GM11168 (cell line): ENCODE measurements at regions not wholly inside any gene's neighbourhood (a gene's known extent, or its start where the extent isn't known, plus 50 kb on each side); places are given as distances from the start of the nearest gene placed in this dataset.

Experiments
- in situ Hi-C: fragments of 300-500 bp; cut with MboI; formaldehyde crosslinking; loops from one replicate; pipeline ENCODE4 v1.12.0; 2022; ENCODE audit warnings: low sequenced_read_pairs; ENCODE audit not compliant: unreplicated experiment

DNA sequence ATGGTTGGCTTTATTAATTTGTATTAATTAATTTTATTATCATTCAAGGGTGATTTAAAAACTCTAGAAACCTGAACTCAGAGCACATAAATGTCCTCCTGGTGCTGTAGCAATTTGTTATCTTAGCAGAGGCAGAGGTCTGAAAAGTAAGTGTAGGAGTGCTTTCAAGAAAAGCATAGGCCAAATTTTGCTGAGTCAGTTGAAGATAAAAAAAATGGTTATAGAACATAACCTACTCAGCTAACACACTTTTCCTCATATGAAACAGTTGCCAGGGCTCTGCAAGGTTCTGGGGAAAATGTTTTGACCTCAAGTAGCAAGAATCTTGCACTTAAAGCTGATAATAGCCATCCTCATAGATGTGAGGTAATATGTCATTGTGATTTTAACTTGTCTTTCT is 53.5 kb upstream of the CHODL start:
- in situ Hi-C loops = no loop called here

DNA sequence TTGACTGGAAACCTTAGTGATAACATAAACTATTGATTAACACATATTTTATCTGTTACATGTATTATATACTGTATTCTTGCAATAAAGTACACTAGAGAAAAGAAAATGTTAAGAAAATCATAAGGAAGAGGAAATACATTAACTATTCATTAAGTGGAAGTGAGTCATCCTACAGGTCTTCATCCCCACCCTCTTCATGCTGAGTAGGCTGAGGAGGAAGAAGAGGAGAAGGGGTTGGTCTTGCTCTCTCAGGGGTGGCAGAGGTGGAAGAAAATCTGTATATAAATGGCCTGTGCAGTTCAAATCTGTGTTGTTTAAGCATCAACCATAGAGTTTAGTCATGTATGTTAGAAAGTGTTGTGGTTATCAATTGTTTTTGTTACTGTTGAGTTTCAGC is 66.1 kb upstream of the CHODL start:
- in situ Hi-C loops = no loop called here

DNA sequence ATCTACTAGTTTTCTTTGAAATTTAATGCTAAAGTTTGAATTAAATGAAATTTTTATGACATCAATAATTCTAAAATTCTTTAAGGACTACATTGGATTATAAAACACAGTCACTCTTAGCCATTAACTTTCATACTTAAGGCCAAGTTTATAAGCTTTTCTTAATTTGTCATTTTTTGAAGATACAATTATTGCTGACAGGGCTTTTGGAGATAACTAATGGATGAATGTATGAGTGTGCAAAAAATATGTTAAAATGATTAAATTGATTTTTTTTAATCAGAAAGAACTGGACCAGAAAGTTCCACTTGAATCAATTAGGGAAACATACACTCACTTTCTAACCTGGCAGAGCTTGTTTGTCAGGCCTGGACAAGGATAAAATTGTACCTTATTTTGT is 70.3 kb upstream of the CHODL start:
- in situ Hi-C loops = no loop called here

DNA sequence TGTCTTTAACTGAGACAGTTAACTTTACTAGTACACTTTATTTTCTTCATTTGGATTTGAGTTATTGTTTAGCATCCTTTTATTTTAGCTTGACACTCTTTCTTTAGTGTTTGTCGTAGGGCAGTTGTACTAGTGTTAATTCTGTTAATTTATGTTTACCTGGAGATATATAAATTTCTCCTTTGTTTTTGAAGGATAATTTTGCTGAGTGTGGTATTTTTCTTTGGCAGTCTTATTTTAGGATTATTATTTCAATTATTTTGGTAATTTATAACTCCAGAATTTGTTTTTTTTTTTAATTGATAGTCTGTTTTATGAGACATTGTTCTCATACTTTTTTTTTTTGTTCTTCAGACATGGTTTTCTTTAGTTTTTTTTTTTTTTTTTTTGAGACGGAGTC is 73.8 kb upstream of the CHODL start:
- in situ Hi-C loops = no loop called here

DNA sequence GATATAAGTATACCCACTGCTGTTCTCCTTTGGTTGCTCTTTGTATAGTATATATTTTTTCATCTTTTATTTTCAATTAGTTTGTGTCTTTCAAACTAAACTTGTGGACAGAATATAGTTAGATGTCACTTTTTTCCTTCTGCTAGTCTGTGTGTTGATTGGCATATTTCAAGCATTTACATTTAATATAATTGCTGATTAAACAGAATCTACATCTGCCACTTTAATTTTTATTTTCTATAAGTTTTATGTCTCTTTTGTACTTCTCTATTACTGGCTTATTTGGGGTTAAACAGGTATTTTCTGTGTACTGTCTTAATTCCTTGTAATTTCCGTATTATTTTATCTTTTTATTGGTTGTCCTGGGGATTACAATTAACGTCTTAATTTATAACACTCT is 74.4 kb upstream of the CHODL start:
- in situ Hi-C loops = no loop called here

DNA sequence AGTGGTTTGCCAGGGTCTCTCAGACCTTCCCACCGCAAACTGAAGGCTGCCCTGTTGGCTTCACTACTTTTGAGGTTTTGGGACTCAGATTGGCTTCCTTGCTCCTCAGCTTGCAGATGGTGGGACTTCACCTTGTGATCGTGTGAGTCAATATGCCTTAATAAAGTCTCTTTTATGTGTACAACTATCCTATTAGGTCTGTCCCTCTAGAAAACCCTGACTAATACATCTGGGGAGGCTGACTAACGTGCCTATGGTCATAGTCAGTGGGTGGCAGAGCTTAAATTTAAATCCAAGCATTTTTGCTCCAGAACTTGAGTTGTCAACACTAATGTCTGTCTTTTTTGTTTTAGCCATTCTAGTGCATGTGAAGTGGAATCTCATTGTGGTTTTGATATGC is 76.5 kb upstream of the CHODL start:
- in situ Hi-C loops = no loop called here

DNA sequence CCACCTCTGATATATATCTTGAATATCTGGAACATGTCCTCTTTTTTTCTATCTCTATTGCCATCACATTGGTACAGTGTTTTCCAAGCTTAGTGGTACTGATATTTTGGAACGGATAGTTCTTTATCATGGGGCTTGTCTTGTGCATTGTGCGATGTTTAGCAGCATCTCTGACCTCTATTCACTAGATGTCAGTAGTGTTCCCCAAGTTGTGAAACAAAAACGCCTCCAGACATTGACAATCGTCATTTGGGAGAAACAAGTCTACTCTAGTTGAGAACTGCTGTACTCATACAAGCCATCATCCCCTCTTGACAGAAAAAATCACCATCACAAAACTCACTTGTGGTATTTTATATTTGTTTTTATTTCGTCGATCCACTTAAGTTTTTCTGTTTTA is 79.7 kb upstream of the CHODL start:
- in situ Hi-C loops = no loop called here

DNA sequence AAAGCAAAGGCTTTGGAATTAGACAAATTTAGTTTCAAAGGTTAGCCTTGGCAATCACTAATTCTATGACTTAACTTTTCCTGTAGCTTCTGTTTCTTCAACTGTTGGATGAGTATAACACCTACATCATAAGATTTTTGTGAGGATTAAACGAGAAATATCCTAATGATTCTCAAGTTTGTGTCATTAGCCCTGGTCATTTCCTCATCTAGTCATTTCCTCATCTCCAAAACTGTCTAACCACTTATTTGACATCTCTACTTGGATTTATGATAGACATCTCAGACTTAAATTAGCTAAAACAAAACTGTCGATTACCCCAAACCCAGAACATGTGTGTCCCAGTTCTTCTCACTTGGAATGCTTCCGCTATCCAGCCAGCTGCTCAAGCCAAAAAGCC is 80.2 kb upstream of the CHODL start:
- in situ Hi-C loops = no loop called here

DNA sequence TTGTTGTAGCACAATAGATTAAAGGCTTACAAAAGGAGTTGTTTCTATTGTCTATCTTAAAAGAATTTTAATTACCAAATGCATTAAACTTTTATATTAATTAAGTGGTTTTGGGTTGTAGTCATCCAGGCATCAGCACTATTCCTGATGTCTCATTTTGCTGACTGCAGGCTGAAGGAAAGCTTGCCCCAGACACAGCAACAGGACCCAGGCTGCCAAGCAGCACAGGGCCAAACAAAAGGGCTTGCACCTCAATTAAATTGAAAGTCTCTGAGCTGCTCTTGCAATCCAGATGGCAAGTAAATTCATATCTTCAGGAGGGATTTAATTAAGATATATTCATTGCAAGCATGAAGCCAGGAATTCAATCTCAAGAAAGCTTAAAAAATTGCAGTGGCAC is 80.7 kb upstream of the CHODL start:
- in situ Hi-C loops = no loop called here

DNA sequence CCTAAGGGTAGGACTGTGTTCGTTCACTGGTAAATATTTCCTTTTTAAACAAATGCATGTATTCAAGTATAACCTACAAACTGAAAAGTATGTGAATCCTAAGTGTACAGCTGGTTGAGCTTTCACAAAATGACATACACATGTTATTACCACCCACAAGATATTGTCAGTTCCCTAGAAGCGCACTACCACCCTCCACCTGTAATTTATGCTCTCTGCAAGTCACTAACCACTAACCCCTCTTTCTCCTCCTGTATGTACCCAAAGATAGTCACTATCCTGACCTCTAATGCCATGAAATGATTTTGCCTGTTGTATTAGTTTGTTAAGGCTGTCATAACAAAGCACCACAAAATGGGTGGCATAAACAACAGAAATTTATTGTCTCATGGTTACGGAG is 82.8 kb upstream of the CHODL start:
- in situ Hi-C loops = no loop called here

DNA sequence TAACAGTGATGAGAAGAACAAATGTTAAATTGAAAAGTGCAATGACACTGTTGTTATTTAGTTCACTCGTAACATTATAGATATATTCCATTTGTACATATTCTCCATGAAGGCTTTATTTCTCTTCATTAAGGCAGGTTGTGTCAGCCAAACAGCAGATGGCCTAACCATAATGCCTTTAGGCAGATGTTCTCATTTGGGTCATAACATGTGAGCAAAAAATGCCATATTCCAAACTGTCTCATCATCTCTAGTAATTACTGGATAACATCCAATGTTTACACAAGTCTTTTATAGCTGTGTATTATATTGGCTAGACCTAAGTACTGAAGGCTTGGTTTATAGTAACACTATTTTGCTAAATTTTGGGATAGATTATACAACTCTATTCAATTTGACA is 87.2 kb upstream of the CHODL start:
- in situ Hi-C loops = no loop called here

DNA sequence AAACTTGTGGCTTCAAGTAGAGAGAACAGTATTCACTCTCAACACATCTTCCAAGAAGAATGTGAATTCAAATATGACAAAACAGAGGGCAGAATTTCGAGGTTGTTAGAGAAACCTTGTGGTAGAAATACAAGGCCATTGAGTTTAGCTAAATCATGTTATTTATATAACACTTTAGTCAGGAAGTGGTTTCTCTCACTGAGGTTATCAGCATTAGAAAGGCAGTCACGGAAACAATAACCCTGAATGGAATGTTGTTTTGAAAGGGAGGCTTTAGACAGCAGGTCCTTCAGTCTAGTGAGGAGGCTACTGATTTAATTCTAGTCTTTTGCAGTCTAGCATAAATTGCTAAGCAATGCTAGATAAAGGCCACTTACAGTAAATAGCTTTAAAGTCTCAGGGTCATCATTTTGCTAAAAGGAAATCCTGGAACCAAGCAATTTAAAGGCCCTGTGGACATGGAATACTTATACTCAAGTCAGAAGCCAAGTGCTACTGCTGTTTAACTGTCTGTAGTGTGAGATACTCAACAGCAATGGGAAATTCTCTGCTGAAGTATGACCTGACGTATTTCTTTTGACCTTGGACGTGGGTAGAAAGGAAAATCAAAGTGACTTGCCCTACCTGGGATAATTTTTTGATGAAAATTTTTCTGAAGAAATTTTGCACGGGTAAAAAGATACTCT is 89.0 kb upstream of the CHODL start:
- in situ Hi-C loops = no loop called here

DNA sequence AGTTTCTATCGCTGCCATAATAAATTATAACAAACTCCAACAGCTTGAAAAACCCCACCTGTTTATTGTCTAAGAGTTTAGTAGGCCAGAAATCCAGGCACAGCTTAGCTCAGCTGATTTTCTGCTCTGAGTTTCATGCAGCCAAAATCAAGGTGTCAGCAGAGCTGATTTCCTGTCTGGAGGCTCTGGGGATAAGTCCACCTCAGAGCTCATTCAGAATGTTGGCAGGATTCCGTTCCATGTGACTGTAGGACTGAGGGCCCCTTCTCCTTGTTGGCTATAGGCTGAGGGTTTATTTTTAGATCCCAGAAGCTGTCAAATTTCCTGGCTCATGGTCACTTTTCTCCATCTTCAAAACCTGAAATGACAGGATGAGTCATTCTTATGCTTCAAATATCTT is 91.6 kb upstream of the CHODL start:
- in situ Hi-C loops = no loop called here

DNA sequence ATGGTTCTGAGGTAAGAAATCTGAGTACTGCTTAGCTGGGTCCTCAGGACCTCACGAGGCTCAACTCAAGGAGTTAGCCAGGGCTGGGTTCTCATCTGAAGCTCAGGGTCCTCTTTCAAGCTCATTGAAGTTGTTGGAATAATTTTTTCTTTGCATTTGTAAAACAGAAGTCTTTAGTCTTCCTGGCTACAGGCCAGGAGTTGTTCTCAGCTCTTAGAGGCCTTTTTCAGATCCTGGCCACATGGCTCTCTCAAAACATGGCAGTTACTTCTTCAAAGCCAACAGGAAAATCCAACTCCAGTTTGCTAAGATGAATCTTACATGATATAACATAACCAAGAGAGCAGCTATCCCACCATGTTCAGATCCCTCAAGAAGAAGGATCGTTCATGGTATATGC is 92.3 kb upstream of the CHODL start:
- in situ Hi-C loops = no loop called here

DNA sequence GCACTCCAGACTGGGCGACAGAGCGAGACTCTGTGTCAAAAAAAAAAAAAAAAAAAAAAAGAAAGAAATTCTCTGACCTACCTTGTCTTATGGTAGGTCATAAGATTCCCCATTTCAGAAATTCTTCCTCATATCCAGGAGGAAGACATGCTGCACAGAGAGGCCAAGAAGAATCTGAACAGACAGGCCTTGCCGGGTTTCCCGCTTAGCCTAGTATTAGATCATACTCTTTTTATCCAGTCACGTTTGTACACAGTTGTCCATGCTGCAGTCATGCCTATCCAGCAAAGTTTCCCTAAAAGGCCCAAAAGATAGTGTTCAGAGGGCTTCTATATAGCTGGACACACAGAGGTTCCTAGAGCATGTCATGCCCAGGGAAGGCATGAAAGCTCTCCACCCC is 93.6 kb upstream of the CHODL start:
- in situ Hi-C loops = no loop called here

DNA sequence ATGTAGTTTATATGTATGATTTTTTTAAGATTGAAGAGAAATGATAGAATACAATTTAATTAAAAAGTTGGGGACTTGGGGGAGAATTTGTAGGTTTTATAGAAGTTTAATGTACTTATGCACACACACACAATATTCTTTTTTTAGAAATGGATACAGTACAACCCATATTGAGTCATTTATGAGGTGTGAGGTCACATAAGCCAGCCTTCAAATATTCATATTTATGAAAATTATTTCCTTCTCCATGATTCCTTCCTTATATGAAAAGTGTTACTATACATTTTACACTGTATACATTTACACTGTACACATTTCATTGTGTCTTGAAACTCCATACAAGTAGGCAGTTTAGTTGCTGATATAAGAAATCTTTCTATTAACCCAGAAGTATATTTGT is 96.2 kb upstream of the CHODL start:
- in situ Hi-C loops = no loop called here

DNA sequence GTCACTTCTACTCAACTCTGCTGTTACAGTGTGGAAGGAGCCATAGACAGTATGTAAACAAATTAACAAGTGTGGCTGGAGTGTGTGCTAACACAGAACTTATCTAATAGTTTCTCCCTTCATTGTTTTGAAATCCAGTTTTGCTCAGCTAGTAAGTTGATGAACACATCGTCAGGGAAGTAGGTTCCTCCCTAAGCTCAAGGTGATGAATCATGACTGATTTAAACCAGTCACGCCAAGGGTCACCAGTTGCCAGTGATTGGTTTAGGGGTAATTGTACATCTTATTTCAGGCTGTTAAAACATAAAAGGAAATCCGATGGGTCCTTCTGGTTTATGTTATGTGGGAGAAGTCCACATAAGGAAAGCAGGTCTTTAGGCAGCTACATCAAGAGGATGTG is 97.0 kb upstream of the CHODL start:
- in situ Hi-C loops = no loop called here

DNA sequence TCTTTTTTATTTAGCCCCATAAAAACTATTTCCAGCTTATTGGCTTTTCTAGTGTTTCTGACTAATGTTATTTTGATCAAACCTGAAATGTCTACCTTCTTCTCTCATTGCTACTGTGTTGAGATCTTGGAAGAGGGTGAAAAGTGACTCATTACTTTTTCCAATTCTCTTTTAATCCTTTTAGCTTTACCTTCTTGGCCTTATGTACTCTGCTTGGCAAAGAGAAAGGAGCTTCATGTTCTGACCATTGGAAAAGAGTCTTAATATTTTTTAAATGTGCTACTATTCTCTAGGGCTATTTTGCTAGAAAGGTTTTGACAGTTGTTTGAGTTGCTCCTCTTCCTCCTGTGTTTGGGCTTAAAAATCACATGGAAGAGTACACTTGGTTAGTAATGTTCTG is 97.8 kb upstream of the CHODL start:
- in situ Hi-C loops = no loop called here

DNA sequence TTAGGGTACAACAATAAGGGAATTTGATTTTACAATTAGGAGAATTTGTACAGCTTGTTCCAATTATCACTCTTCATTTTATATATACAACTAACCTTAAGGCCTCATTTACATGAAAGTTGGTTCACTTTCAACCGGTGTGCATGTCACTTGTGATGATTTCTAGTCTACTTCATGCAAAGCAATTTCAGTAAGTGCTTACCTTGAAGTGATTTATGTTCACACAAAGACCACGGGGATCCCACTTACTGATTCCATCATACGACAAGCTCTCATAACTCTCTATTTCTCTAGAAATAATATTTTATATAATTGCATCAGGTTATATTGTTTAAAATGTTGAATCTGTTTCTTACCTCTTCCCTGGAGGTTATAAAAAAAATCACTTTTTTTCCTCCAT is 100.3 kb upstream of the CHODL start:
- in situ Hi-C loops = no loop called here

DNA sequence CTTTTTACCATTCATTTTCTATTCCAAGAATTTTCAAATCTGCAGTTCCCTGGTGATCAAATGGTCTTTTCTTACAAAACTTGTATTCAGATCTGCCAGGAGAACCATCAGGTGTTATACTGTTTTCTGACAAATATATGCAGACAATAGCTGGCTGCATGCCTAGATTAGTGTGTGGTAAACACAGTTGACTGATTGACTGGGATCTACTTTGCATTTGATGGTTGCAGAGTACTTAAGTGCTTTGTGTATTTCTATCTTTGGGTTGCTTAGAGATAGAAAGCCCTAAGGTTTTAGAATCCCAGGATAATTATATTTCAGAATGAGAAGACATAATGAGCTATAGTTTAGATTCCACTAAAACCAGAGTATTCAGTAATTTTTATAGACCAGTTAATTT is 102.0 kb upstream of the CHODL start:
- in situ Hi-C loops = no loop called here

DNA sequence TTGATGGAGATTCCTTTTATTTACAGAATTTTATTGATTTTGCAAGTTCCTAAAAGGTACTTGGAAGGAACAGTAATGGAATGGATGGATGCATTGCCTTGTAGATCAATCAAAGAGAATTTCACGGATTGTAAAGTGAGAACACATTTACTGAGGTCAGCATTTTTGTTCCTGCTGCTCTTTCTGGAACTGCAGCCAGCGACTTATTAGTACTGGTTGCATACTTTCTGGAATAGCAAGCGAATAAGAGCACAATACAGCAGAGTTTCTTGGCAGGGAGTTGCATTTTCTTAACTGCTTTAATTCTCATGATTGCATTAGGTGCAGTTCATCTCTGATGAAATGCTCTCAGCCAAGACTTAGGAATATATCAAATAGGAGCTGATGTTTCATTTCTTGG is 106.1 kb upstream of the CHODL start:
- in situ Hi-C loops = no loop called here

DNA sequence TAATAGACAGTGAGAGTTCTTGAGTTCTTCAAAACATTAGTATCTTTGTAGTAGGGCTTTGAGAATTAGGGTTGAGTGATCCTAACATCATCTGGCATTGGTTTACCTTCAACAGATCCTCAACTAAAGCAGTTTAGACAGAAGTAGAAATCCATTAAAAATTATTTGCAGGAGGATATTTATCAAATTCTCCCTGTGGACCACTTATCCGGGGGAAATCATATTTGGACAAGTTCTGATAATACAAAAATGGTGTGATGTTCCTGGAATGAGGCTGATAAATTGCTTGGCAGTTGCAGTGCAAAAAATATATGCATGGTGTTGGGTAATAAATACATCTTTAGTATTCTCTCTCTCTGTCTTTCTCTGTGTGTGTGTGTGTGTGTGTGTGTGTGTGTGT is 115.1 kb upstream of the CHODL start:
- in situ Hi-C loops = no loop called here

DNA sequence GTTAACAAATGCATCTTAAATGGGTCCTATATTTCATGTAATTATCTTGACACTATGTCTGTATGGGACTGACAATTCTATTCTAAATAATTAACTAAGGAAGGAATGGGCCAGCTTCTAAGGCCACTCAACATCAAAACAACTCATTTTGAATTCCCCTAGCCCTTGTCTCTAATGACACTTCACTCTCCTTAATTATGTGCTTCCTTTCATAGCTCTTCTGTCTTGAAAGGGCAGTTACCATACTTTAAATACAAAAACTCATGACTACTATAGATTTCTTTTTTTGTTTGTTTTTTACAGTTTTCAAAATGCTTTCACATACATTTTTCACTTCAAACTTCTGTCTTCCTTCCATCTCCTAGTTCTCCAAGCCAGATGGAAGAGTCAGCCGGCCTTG is 126.1 kb upstream of the CHODL start:
- in situ Hi-C loops = no loop called here
